ENCODE measurements at regions not wholly inside any gene's neighbourhood (a gene's known extent, or its start where the extent isn't known, plus 50 kb on each side); places are given as distances from the start of the nearest gene placed in this dataset.

DNA sequence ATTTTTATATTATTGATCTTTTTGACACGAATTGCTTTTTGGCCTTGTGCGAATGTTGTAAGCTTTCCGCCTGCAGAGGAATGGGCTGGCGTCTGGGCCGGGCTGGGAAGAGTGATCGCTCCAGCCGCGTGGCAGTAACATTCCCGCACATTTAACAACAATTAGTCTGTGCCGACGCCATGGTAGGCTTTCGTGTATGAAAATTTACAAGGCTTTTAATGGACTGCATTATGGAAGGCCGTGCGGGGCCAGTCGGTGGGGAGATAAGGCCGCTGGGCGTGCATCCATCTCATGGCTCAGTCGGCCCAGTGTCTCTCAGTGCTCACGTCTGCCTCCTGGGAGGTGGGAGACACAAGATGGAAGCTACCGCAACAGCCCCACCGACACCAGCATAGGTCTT is 142.2 kb downstream of the PHETA1 start (continued):
- TF ChIP-seq, protein P1, sequence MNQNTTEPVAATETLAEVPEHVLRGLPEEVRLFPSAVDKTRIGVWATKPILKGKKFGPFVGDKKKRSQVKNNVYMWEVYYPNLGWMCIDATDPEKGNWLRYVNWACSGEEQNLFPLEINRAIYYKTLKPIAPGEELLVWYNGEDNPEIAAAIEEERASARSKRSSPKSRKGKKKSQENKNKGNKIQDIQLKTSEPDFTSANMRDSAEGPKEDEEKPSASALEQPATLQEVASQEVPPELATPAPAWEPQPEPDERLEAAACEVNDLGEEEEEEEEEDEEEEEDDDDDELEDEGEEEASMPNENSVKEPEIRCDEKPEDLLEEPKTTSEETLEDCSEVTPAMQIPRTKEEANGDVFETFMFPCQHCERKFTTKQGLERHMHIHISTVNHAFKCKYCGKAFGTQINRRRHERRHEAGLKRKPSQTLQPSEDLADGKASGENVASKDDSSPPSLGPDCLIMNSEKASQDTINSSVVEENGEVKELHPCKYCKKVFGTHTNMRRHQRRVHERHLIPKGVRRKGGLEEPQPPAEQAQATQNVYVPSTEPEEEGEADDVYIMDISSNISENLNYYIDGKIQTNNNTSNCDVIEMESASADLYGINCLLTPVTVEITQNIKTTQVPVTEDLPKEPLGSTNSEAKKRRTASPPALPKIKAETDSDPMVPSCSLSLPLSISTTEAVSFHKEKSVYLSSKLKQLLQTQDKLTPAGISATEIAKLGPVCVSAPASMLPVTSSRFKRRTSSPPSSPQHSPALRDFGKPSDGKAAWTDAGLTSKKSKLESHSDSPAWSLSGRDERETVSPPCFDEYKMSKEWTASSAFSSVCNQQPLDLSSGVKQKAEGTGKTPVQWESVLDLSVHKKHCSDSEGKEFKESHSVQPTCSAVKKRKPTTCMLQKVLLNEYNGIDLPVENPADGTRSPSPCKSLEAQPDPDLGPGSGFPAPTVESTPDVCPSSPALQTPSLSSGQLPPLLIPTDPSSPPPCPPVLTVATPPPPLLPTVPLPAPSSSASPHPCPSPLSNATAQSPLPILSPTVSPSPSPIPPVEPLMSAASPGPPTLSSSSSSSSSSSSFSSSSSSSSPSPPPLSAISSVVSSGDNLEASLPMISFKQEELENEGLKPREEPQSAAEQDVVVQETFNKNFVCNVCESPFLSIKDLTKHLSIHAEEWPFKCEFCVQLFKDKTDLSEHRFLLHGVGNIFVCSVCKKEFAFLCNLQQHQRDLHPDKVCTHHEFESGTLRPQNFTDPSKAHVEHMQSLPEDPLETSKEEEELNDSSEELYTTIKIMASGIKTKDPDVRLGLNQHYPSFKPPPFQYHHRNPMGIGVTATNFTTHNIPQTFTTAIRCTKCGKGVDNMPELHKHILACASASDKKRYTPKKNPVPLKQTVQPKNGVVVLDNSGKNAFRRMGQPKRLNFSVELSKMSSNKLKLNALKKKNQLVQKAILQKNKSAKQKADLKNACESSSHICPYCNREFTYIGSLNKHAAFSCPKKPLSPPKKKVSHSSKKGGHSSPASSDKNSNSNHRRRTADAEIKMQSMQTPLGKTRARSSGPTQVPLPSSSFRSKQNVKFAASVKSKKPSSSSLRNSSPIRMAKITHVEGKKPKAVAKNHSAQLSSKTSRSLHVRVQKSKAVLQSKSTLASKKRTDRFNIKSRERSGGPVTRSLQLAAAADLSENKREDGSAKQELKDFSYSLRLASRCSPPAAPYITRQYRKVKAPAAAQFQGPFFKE (tag by site-specific recombination; IDR thresholded peaks at IDR 0.05; ENCODE audit: borderline replicate concordance), result no peak

DNA sequence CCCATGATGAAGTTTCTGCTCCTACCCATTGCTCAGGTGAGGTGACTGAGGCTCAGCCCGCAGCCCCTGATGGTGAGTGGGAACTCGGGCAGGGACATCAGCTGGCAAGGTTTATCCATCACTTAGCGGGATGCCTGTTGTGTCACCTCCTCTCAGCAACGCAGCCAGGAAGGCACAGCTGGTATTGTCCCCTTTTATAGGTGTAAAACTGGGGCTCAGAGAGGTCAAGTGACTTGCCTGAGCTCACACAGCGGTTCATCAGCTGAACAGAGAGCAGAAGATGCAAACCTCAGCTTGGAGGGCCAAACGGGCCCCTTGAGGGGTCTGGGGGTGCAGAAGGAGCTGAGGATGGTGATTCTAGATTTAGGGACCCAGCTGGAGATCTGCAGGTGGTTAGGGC is 143.6 kb downstream of the PHETA1 start:
- CTCF ChIA-PET, result no interaction called here
- Histone ChIP-seq H3K27ac (ENCODE audit: extremely low read depth, low read depth, low read length) (no peak overlapping the region), H3K4me1 (ENCODE audit: control insufficient read depth, insufficient read depth, low read length) (no peaks in the 10 kb centered on the region), H3K9me3 (ENCODE audit: control insufficient read depth, insufficient read depth, low read depth, low read length) (no peaks in the 10 kb centered on the region), H3K4me3 (ENCODE audit: low read depth, low read length) (no peak overlapping the region), H3K36me3 (ENCODE audit: control insufficient read depth in 2 of 2, insufficient read depth in 1 of 2, low read length in 2 of 2) (no peaks in the 10 kb centered on the region)
- TF ChIP-seq ZNF768 (tag by site-specific recombination; IDR thresholded peaks at IDR 0.05) (peak; percentile 68; the same call in 1 of the 2 replicates), ZNF626 (tag by site-specific recombination; IDR thresholded peaks at IDR 0.05) (no peak), ZBTB20 (tag by site-specific recombination; IDR thresholded peaks at IDR 0.05) (no peak)
- TF ChIP-seq, protein P2, sequence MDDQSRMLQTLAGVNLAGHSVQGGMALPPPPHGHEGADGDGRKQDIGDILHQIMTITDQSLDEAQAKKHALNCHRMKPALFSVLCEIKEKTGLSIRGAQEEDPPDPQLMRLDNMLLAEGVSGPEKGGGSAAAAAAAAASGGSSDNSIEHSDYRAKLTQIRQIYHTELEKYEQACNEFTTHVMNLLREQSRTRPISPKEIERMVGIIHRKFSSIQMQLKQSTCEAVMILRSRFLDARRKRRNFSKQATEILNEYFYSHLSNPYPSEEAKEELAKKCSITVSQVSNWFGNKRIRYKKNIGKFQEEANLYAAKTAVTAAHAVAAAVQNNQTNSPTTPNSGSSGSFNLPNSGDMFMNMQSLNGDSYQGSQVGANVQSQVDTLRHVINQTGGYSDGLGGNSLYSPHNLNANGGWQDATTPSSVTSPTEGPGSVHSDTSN (CRISPR knock-in tag; IDR thresholded peaks at IDR 0.05), result no peak
- POLR2A ChIA-PET, result no interaction called here

DNA sequence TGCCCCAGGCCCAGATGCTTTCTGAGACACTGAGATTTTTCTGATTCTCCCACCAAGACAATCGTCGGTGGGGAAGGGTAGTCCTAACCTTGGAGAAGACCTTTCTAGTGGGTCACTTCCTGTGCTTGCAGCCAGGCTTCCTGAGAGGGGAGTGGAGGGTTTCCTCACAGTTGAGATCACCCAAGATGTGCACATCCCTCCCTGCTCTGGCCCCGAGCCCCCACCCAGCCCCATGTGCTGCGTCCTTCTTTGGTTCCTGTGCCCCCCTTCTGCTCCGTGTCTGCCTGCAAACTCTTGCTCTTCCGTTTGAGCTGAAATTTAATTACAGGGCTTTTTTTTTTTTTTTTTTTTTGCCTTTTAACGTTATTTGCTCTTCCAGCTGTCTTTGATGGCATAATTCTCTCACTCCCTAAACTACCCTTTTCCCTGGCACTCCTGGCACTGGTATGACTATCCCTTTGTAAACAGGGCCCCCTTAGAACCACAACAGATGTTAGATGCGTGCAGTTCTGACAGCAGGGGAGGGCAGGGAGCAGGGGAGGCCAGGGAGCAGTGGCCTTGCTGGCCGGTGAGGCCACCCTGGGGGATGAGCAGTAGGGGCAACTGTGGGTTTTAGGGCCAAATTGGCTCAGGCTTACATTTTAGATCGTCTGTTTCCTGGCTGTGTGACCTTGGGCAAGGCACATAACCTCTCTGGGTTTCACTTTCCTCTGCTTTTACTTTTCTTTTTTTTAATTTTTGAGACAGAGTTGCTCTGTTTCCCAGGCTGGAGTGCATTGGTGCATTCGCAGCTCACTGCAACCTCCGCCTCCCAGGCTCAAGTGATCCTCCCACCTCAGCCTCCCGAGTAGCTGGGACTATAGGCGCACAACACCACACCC is 144.5 kb downstream of the PHETA1 start:
- Histone ChIP-seq H3K36me3 (ENCODE audit: control insufficient read depth in 2 of 2, insufficient read depth in 1 of 2, low read length in 2 of 2) (no peaks in the 10 kb centered on the region), H3K27ac (ENCODE audit: extremely low read depth, low read depth, low read length) (no peak overlapping the region), H3K9me3 (ENCODE audit: control insufficient read depth, insufficient read depth, low read depth, low read length) (no peaks in the 10 kb centered on the region), H3K4me3 (ENCODE audit: low read depth, low read length) (no peak overlapping the region), H3K4me1 (ENCODE audit: control insufficient read depth, insufficient read depth, low read length) (no peaks in the 10 kb centered on the region)
- POLR2A ChIA-PET, result interaction anchor here (0.7 kb wide), 1 partner anchor 728 kb away, joined by 4 read pairs; no protein-coding TSS in a partner anchor
- CTCF ChIA-PET, result no interaction called here
- TF ChIP-seq, protein P3, sequence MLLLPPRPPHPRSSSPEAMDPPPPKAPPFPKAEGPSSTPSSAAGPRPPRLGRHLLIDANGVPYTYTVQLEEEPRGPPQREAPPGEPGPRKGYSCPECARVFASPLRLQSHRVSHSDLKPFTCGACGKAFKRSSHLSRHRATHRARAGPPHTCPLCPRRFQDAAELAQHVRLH (tag by site-specific recombination; IDR thresholded peaks at IDR 0.05), result no peak
- TF ChIP-seq, protein P4, sequence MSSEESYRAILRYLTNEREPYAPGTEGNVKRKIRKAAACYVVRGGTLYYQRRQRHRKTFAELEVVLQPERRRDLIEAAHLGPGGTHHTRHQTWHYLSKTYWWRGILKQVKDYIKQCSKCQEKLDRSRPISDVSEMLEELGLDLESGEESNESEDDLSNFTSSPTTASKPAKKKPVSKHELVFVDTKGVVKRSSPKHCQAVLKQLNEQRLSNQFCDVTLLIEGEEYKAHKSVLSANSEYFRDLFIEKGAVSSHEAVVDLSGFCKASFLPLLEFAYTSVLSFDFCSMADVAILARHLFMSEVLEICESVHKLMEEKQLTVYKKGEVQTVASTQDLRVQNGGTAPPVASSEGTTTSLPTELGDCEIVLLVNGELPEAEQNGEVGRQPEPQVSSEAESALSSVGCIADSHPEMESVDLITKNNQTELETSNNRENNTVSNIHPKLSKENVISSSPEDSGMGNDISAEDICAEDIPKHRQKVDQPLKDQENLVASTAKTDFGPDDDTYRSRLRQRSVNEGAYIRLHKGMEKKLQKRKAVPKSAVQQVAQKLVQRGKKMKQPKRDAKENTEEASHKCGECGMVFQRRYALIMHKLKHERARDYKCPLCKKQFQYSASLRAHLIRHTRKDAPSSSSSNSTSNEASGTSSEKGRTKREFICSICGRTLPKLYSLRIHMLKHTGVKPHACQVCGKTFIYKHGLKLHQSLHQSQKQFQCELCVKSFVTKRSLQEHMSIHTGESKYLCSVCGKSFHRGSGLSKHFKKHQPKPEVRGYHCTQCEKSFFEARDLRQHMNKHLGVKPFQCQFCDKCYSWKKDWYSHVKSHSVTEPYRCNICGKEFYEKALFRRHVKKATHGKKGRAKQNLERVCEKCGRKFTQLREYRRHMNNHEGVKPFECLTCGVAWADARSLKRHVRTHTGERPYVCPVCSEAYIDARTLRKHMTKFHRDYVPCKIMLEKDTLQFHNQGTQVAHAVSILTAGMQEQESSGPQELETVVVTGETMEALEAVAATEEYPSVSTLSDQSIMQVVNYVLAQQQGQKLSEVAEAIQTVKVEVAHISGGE (tag by site-specific recombination; conservative IDR thresholded peaks at IDR 0.05; ENCODE audit: low read depth), result no peak
- TF ChIP-seq ZNF768 (tag by site-specific recombination; IDR thresholded peaks at IDR 0.05), result peak; percentile 64; the same call in 1 of the 2 replicates
- TF ChIP-seq ZNF223 (tag by site-specific recombination; IDR thresholded peaks at IDR 0.05), result no peak
- no peak for TF ChIP-seq ZNF501 (tag by site-specific recombination; IDR thresholded peaks at IDR 0.05)

Data from HEK293 (cell line).